ENCODE measurements at regions not wholly inside any gene's neighbourhood (a gene's known extent, or its start where the extent isn't known, plus 50 kb on each side); places are given as distances from the start of the nearest gene placed in this dataset.

DNA sequence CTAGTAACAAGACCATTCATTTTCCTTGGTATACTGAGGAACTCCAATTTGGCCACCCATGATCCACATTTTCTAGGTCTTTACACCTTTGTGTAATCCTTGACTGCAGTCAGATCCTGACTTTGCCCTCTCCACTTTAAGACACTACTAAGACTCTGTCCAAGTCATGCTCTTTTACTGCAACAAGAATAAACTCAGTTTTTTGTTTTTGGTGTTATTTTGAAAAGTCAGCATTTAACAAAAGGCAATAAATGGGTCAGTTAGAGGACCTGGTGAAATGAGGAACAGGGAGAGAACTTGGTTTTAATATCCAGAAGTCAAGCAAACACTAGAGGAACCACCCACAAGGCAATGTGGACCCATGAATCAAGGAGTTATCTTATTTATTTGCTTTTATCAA lies 252.2 kb upstream of the RBBP8 start:
- TF ChIP-seq MAX (IDR thresholded peaks at IDR 0.05) = no peak
- TF ChIP-seq CTCF (IDR thresholded peaks at IDR 0.05 in 2 of 3, conservative IDR thresholded peaks at IDR 0.05 in 1 of 3; ENCODE audit: borderline replicate concordance in 1 of 3, insufficient read depth in 1 of 3, low read depth in 2 of 3, low read length in 2 of 3) = no peak
- TF ChIP-seq POLR2AphosphoS5 (IDR thresholded peaks at IDR 0.05; ENCODE audit: low read depth, low read length) = no peak
- no peak for TF ChIP-seq RAD21 (IDR thresholded peaks at IDR 0.05; ENCODE audit: low read depth)
- no peak for TF ChIP-seq YY1 (IDR thresholded peaks at IDR 0.05; ENCODE audit: extremely low read depth, insufficient replicate concordance, low read depth, low read length)
- no peak for TF ChIP-seq EZH2phosphoT487 (IDR thresholded peaks at IDR 0.05; ENCODE audit: borderline replicate concordance)
- TF ChIP-seq POLR2A (IDR thresholded peaks at IDR 0.05; ENCODE audit: borderline replicate concordance, extremely low read depth, insufficient read depth, insufficient read length) = no peak
- no peak for TF ChIP-seq ZNF274 (IDR thresholded peaks at IDR 0.05; ENCODE audit: low read depth, low read length)
- no peak for TF ChIP-seq EZH2 (IDR thresholded peaks at IDR 0.05)
- no peak for TF ChIP-seq ZFX (IDR thresholded peaks at IDR 0.05)

Measured in HCT116 (cell line).